Keratinocyte (primary cell): ENCODE measurements at regions not wholly inside any gene's neighbourhood (a gene's known extent, or its start where the extent isn't known, plus 50 kb on each side); places are given as distances from the start of the nearest gene placed in this dataset.

ENCODE experiments used
- DNase-seq: peaks from one replicate; pipeline ENCODE4 v3.0.0-alpha.2; 2011; ENCODE audit warnings: low read depth, missing footprints, low spot score
- FAIRE-seq: peaks from 2 replicates; lab custom pipeline; 2011; peaks lifted over from hg19 to GRCh38; lab: Jason Lieb, UNC
- H2AFZ ChIP-seq: 2 replicates; pipeline ENCODE4 v1.6.0; 2012; ENCODE audit warnings: low read length, control low read depth, inconsistent platforms; ENCODE audit not compliant: control insufficient read depth
- H3K27ac ChIP-seq: 2 replicates; pipeline ENCODE4 v1.5.1; 2011; ENCODE audit warnings: low read length; ENCODE audit not compliant: control insufficient read depth, insufficient read depth
- H3K27me3 ChIP-seq: 3 replicates; pipeline ENCODE4 v1.6.0; 2011; ENCODE audit warnings: low read length; ENCODE audit not compliant: control insufficient read depth, insufficient read depth; ENCODE audit errors: extremely low read depth
- H3K36me3 ChIP-seq, 2 experiments: 2 replicates in 1 of 2; 3 replicates in 1 of 2; pipeline ENCODE4 v1.5.1; 2011; ENCODE audit warnings: low read length in 2 of 2, mild to moderate bottlenecking in 1 of 2; ENCODE audit not compliant: control insufficient read depth in 2 of 2, insufficient read depth in 2 of 2; ENCODE audit errors: extremely low read depth in 1 of 2
- H3K4me1 ChIP-seq: 3 replicates; pipeline ENCODE4 v1.5.1; 2011; ENCODE audit warnings: low read length; ENCODE audit not compliant: control insufficient read depth, insufficient read depth; ENCODE audit errors: extremely low read depth
- H3K4me2 ChIP-seq: 3 replicates; pipeline ENCODE4 v1.6.0; 2011; ENCODE audit warnings: low read depth, low read length; ENCODE audit not compliant: control insufficient read depth, insufficient read depth; ENCODE audit errors: extremely low read depth
- H3K4me3 ChIP-seq, 3 experiments: fragments of 200-600 bp in 1 of 3; sonication (generic) in 1 of 3; 2 replicates in 2 of 3; 3 replicates in 1 of 3; pipeline ENCODE4 v1.5.1; 2011 to 2016; ENCODE audit warnings: low read length in 3 of 3, mild to moderate bottlenecking in 3 of 3, control low read depth in 2 of 3, inconsistent platforms in 1 of 3, low read depth in 1 of 3, mixed read lengths in 1 of 3, mixed run types in 1 of 3, moderate library complexity in 1 of 3; ENCODE audit not compliant: control insufficient read depth in 2 of 3, insufficient read depth in 2 of 3; ENCODE audit errors: extremely low read depth in 1 of 3
- H3K79me2 ChIP-seq: 2 replicates; pipeline ENCODE4 v1.6.0; 2012; ENCODE audit warnings: low read length; ENCODE audit not compliant: control insufficient read depth, insufficient read depth
- H3K9ac ChIP-seq: 3 replicates; pipeline ENCODE4 v1.6.0; 2011; ENCODE audit warnings: low read length; ENCODE audit not compliant: control insufficient read depth, insufficient read depth; ENCODE audit errors: extremely low read depth
- H3K9me1 ChIP-seq: 3 replicates; pipeline ENCODE4 v1.6.0; 2011; ENCODE audit warnings: low read length; ENCODE audit not compliant: control insufficient read depth, insufficient read depth; ENCODE audit errors: extremely low read depth
- H3K9me3 ChIP-seq: 2 replicates; pipeline ENCODE4 v1.5.1; 2012; ENCODE audit warnings: low read depth, low read length; ENCODE audit not compliant: control insufficient read depth
- H4K20me1 ChIP-seq: 3 replicates; pipeline ENCODE4 v1.6.0; 2011; ENCODE audit warnings: low read length; ENCODE audit not compliant: control insufficient read depth, insufficient read depth; ENCODE audit errors: extremely low read depth
- CTCF ChIP-seq, 3 experiments: IDR thresholded peaks in 1 of 3; conservative IDR thresholded peaks in 1 of 3; optimal IDR thresholded peaks in 1 of 3; 2 replicates in 2 of 3; 3 replicates in 1 of 3; pipeline versions ENCODE3 to v1.5.1; 2011; ENCODE audit warnings: low read length in 3 of 3, mild to moderate bottlenecking in 3 of 3, moderate library complexity in 2 of 3, control low read depth in 1 of 3, inconsistent platforms in 1 of 3; ENCODE audit not compliant: insufficient read depth in 2 of 3; ENCODE audit errors: extremely low read depth in 1 of 3
- EZH2 ChIP-seq: IDR thresholded peaks from one replicate; pipeline ENCODE4 v1.6.1; 2012; ENCODE audit warnings: inconsistent platforms, mild to moderate bottlenecking, low read length, moderate library complexity
- dilution Hi-C: fragments of 300-500 bp; cut with MboI; formaldehyde crosslinking; loops from one replicate; pipeline ENCODE4 v1.7.0; 2020; ENCODE audit warnings: low sequenced_read_pairs; ENCODE audit not compliant: extremely low pct_ligation_motif_present

GRCh38 chr10:107480781-107481180, 316.3 kb upstream of the SORCS1 start:
- dilution Hi-C loops: no loop called here
- Histone ChIP-seq H3K4me2 (no peak overlapping the region), H3K9me3 (no peaks in the 10 kb centered on the region), H2AFZ (no peak overlapping the region), H3K9ac (no peak overlapping the region), H3K9me1 (no peaks in the 10 kb centered on the region), H3K27ac (no peak overlapping the region), H3K4me1 (no peaks in the 10 kb centered on the region), H3K36me3 (no peaks in the 10 kb centered on the region), H3K79me2 (no peaks in the 10 kb centered on the region), H4K20me1 (no peaks in the 10 kb centered on the region), H3K27me3 (no peaks in the 10 kb centered on the region), H3K4me3 (no peak overlapping the region)
- TF ChIP-seq CTCF (optimal IDR thresholded peaks at IDR 0.05 in 1 of 3, IDR thresholded peaks at IDR 0.05 in 1 of 3, conservative IDR thresholded peaks at IDR 0.05 in 1 of 3; ENCODE audit: extremely low read depth in 1 of 3, insufficient read depth in 2 of 3, low read length in 3 of 3) (no peak), EZH2 (no peak)
- DNase-seq: no peak
- no peak for FAIRE-seq

GRCh38 chr10:107477266-107477665, 312.8 kb upstream of the SORCS1 start:
- DNase-seq (no peak), FAIRE-seq (no peak)
- Histone ChIP-seq H3K79me2 (no peaks in the 10 kb centered on the region), H3K9me1 (no peaks in the 10 kb centered on the region), H4K20me1 (no peaks in the 10 kb centered on the region), H3K27me3 (no peaks in the 10 kb centered on the region), H3K9ac (no peak overlapping the region), H3K4me3 (no peak overlapping the region), H3K36me3 (no peaks in the 10 kb centered on the region), H2AFZ (no peak overlapping the region), H3K27ac (no peak overlapping the region), H3K9me3 (no peaks in the 10 kb centered on the region), H3K4me1 (no peaks in the 10 kb centered on the region), H3K4me2 (no peak overlapping the region)
- dilution Hi-C loops: no loop called here
- TF ChIP-seq EZH2 (no peak), CTCF (optimal IDR thresholded peaks at IDR 0.05 in 1 of 3, IDR thresholded peaks at IDR 0.05 in 1 of 3, conservative IDR thresholded peaks at IDR 0.05 in 1 of 3; ENCODE audit: extremely low read depth in 1 of 3, insufficient read depth in 2 of 3, low read length in 3 of 3) (no peak)
